ENCODE measurements at regions not wholly inside any gene's neighbourhood (a gene's known extent, or its start where the extent isn't known, plus 50 kb on each side); places are given as distances from the start of the nearest gene placed in this dataset.

DNA sequence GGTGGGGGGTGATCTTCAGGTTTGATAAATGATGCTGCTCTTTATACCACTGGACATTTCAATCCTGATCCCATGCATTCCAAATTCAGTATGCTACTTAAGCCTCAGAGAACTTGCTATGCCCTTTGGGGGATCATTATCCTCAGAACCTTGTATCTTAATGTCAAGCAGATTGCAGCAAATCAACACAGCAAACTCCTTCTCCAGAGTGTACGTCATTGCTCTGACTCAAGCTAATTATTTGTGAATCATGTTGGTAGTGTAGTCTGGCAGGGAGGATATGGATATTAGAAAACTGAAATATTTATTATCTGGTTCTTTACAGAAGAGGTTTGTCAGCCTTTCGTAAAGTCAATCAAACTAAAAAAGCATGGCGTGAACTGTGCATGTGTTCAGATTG, 562.5 kb upstream of the FAM98A start:
- TF ChIP-seq CTCF (IDR thresholded peaks at IDR 0.05), result no peak
- Histone ChIP-seq H3K4me1 (ENCODE audit: control insufficient read depth in 1 of 2, insufficient read depth in 2 of 2, low read length in 2 of 2) (no peaks in the 10 kb centered on the region), H3K36me3 (replicated peaks in 1 of 2; ENCODE audit: control insufficient read depth in 1 of 2, insufficient read depth in 2 of 2, low read length in 2 of 2) (no peaks in the 10 kb centered on the region), H3K9ac (ENCODE audit: insufficient read depth, low read length, poor library complexity, severe bottlenecking) (no peak overlapping the region), H3K79me2 (ENCODE audit: insufficient read depth, low read length) (no peaks in the 10 kb centered on the region), H3K27ac (ENCODE audit: low read depth in 1 of 2, low read length in 2 of 2) (no peak overlapping the region), H4K20me1 (ENCODE audit: insufficient read depth, low read length) (no peaks in the 10 kb centered on the region), H3K4me3 (replicated peaks in 1 of 3; ENCODE audit: low read depth in 2 of 3, low read length in 3 of 3) (no peak overlapping the region), H3K4me2 (replicated peaks; ENCODE audit: extremely low read depth, low read length, poor library complexity, severe bottlenecking) (no peak overlapping the region), H2AFZ (ENCODE audit: insufficient read depth, low read depth, low read length, poor library complexity, severe bottlenecking) (no peak overlapping the region), H3K9me3 (replicated peaks in 1 of 2; ENCODE audit: control insufficient read depth in 1 of 2, insufficient read depth in 1 of 2, low read length in 2 of 2) (no peaks in the 10 kb centered on the region), H3K27me3 (ENCODE audit: control insufficient read depth in 2 of 2, insufficient read depth in 2 of 2, low read length in 2 of 2) (no peaks in the 10 kb centered on the region)
- H3K9me3 Mint-ChIP-seq, result peaks cover 0 to 2% (median 0%) of the 10 kb centered on the region in 7 donors
- 100% methylated on average over 1 of the region's 3 CpGs for WGBS (ENCODE audit: insufficient coverage)
- H3K27me3 Mint-ChIP-seq (ENCODE audit: low read depth in 3 of 3), result no peaks in the 10 kb centered on the region
- H3K36me3 Mint-ChIP-seq, result no peaks in the 10 kb centered on the region
- H3K27ac Mint-ChIP-seq, result no peak overlapping the region
- no peak for DNase-seq
- H3K4me1 Mint-ChIP-seq, result no peaks in the 10 kb centered on the region
- intact Hi-C loops (cut with micrococcal nuclease), result no loop called here
- H3K4me3 Mint-ChIP-seq, result no peak overlapping the region

DNA sequence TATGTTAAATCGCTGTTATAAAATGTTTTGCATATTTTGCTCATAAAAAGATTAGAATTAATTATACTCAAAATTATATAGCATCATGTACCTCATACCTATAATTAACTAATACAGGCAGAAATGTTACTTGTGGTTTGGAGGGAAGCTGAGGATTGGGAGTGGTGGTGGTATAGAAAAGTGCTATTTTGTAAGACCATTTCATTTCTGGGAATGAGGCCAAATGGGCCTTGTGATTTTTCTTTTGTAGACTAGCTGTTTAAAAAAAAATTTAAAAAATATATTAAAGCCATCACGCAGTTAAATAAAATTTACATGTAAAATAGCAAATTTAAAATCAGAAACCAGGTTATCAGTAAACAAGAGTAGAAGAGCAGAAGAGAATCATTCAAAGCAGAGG, 560.8 kb upstream of the FAM98A start:
- no peaks in the 10 kb centered on the region for H3K4me1 Mint-ChIP-seq
- intact Hi-C loops (cut with micrococcal nuclease), result no loop called here

More for the DNA sequence above, 560.8 kb upstream of the FAM98A start:
- Histone ChIP-seq H3K4me1 (ENCODE audit: control insufficient read depth in 1 of 2, insufficient read depth in 2 of 2, low read length in 2 of 2) (no peaks in the 10 kb centered on the region), H3K4me2 (replicated peaks; ENCODE audit: extremely low read depth, low read length, poor library complexity, severe bottlenecking) (no peak overlapping the region), H3K27me3 (ENCODE audit: control insufficient read depth in 2 of 2, insufficient read depth in 2 of 2, low read length in 2 of 2) (no peaks in the 10 kb centered on the region), H3K4me3 (replicated peaks in 1 of 3; ENCODE audit: low read depth in 2 of 3, low read length in 3 of 3) (no peak overlapping the region), H3K79me2 (ENCODE audit: insufficient read depth, low read length) (no peaks in the 10 kb centered on the region), H2AFZ (ENCODE audit: insufficient read depth, low read depth, low read length, poor library complexity, severe bottlenecking) (no peak overlapping the region), H3K9ac (ENCODE audit: insufficient read depth, low read length, poor library complexity, severe bottlenecking) (no peak overlapping the region), H4K20me1 (ENCODE audit: insufficient read depth, low read length) (no peaks in the 10 kb centered on the region), H3K36me3 (replicated peaks in 1 of 2; ENCODE audit: control insufficient read depth in 1 of 2, insufficient read depth in 2 of 2, low read length in 2 of 2) (no peaks in the 10 kb centered on the region), H3K27ac (ENCODE audit: low read depth in 1 of 2, low read length in 2 of 2) (no peak overlapping the region), H3K9me3 (replicated peaks in 1 of 2; ENCODE audit: control insufficient read depth in 1 of 2, insufficient read depth in 1 of 2, low read length in 2 of 2) (no peaks in the 10 kb centered on the region)
- no peak for DNase-seq
- TF ChIP-seq CTCF (IDR thresholded peaks at IDR 0.05), result no peak
- Mint-ChIP-seq H3K27me3 (ENCODE audit: low read depth in 3 of 3) (no peaks in the 10 kb centered on the region), H3K27ac (no peak overlapping the region), H3K4me3 (no peak overlapping the region), H3K36me3 (no peaks in the 10 kb centered on the region), H3K9me3 (peaks cover 0 to 2% (median 0%) of the 10 kb centered on the region in 7 donors)
- no CpG with 5 or more reads among the region's 2 CpGs for WGBS (ENCODE audit: insufficient coverage)

Measured in CD14-positive monocyte (primary cell).